ENCODE measurements at regions not wholly inside any gene's neighbourhood (a gene's known extent, or its start where the extent isn't known, plus 50 kb on each side); places are given as distances from the start of the nearest gene placed in this dataset.

- TF ChIP-seq POLR2AphosphoS5 (IDR thresholded peaks at IDR 0.05; ENCODE audit: low read depth, low read length) = no peak
- TF ChIP-seq BRF2 (CRISPR knock-in tag; IDR thresholded peaks at IDR 0.05) = no peak
- TF ChIP-seq CTCF (CRISPR knock-in tag; IDR thresholded peaks at IDR 0.05) = no peak
- TF ChIP-seq YEATS4 (CRISPR knock-in tag; IDR thresholded peaks at IDR 0.05; ENCODE audit: borderline replicate concordance) = no peak
- TF ChIP-seq PCBP1 (IDR thresholded peaks at IDR 0.05; ENCODE audit: borderline replicate concordance, low read depth, low read length) = no peak
- TF ChIP-seq SALL2 (CRISPR knock-in tag; IDR thresholded peaks at IDR 0.05) = no peak
- TF ChIP-seq NFATC3 (CRISPR knock-in tag; IDR thresholded peaks at IDR 0.05) = no peak
- TF ChIP-seq KLF16 (CRISPR knock-in tag; IDR thresholded peaks at IDR 0.05) = no peak
- TF ChIP-seq, protein P1, sequence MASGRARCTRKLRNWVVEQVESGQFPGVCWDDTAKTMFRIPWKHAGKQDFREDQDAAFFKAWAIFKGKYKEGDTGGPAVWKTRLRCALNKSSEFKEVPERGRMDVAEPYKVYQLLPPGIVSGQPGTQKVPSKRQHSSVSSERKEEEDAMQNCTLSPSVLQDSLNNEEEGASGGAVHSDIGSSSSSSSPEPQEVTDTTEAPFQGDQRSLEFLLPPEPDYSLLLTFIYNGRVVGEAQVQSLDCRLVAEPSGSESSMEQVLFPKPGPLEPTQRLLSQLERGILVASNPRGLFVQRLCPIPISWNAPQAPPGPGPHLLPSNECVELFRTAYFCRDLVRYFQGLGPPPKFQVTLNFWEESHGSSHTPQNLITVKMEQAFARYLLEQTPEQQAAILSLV (CRISPR knock-in tag; IDR thresholded peaks at IDR 0.05; ENCODE audit: borderline replicate concordance) = no peak
- TF ChIP-seq, protein P2, sequence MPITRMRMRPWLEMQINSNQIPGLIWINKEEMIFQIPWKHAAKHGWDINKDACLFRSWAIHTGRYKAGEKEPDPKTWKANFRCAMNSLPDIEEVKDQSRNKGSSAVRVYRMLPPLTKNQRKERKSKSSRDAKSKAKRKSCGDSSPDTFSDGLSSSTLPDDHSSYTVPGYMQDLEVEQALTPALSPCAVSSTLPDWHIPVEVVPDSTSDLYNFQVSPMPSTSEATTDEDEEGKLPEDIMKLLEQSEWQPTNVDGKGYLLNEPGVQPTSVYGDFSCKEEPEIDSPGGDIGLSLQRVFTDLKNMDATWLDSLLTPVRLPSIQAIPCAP (CRISPR knock-in tag; IDR thresholded peaks at IDR 0.05; ENCODE audit: low read depth) = no peak
- no peak for TF ChIP-seq ZNF530 (CRISPR knock-in tag; IDR thresholded peaks at IDR 0.05; ENCODE audit: low read depth)
- TF ChIP-seq, protein P3, sequence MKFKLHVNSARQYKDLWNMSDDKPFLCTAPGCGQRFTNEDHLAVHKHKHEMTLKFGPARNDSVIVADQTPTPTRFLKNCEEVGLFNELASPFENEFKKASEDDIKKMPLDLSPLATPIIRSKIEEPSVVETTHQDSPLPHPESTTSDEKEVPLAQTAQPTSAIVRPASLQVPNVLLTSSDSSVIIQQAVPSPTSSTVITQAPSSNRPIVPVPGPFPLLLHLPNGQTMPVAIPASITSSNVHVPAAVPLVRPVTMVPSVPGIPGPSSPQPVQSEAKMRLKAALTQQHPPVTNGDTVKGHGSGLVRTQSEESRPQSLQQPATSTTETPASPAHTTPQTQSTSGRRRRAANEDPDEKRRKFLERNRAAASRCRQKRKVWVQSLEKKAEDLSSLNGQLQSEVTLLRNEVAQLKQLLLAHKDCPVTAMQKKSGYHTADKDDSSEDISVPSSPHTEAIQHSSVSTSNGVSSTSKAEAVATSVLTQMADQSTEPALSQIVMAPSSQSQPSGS (CRISPR knock-in tag; IDR thresholded peaks at IDR 0.05) = no peak
- TF ChIP-seq POLR2A (IDR thresholded peaks at IDR 0.05; ENCODE audit: insufficient read depth in 1 of 2, low read depth in 2 of 2, low read length in 2 of 2) = no peak
Measured at GRCh38 chr6:102553214-102553613, 1159.7 kb downstream of the GRIK2 start.

All from HepG2 (cell line).